IPS DF 19.7 (cell line): ENCODE measurements at regions not wholly inside any gene's neighbourhood (a gene's known extent, or its start where the extent isn't known, plus 50 kb on each side); places are given as distances from the start of the nearest gene placed in this dataset.
"Not testable (repeated sequence)": the region's sequence is repeated elsewhere in the genome, so short reads cannot be mapped to it uniquely, and the experiment has no call there.

Experiments
- DNase-seq: peaks from one replicate; pipeline ENCODE4 v3.0.0-alpha.2; 2013; ENCODE audit warnings: low read depth, low spot score

DNA sequence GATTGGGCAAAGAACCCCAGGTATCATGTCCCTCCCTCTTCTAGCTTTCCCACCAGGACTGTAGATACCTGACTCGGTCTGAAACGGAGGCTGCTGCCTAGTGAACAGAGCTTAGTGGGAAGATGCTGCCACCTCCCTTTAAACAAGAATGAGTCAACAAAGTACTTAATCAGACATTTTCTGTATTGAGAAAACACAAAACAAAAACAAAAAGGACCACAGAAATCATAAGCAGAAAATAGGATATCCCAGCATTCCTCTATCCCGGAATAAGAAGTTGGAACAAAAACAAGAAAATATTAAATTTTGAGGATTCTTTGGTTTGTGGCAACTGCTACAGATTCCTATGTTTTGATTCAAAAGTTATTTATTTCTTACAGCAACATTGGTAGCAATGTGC lies 51.7 kb upstream of the COL8A1 start:
- DNase-seq = no peak

DNA sequence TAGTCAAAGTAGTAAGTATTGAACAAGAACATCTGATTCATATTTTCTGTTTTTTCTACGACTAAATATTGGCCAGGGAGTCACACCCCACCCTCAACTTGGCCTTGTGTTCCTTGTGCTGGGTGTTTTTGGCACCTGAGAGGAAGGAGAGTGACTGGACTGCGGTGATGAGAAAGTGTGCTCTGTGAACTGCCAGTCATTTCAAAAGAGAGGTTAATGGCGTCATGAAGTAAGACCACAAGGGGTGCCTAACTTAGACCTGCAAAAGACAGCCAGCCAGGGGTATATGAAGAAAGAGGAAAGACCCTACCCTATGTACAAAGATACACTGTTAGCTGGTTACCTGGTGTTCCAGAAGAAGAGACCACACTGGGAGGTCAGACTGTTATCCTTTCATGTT lies 58.4 kb upstream of the COL8A1 start:
- no peak for DNase-seq

DNA sequence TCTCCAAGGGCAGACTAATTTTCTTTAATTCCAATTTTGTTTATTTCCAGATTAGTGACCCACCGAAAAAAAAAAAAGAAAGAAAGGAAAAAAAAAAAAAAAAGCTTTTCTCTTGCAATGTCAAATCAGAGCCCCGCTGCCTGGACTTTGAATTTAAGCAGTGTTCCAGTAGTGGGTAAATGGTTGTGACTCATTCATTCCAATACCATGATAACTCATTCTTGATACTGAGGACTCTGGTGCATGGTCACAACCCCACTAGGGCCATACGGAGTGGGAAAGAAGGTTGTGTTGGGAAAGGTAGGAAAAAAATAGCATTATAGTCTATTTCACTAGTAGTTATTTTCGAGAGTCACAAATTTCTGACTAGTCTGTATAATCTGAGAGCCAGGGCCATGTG lies 59.1 kb upstream of the COL8A1 start:
- DNase-seq = no peak

DNA sequence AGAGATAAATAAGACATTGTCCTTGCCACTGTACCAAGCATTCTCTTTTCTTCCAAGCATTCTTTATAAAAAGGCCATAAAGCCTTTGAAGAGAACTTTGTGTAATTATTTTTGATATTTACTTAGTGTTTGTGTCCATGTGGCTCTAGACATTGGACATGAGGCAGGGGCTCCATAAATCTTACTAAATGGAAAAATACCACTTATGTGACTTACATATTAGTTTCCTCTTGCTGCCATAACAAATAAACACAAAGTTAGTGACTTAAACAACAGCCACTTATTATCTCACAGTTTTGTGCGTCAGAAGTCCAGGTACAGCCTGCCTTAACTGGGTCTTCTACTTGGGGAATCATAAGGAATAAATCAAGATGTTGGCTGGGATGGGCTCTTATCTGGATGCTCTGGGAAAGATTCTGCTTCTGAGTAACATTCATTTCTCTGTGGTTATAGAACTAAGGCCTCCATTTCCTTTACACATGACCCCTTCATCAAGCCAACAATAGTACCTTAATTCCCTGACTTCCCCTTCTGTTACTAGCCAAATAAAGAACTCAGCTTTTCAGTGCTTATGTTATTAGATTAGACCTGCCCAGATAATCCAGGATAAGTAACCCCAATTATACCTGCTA lies 59.9 kb upstream of the COL8A1 start:
- no peak for DNase-seq

DNA sequence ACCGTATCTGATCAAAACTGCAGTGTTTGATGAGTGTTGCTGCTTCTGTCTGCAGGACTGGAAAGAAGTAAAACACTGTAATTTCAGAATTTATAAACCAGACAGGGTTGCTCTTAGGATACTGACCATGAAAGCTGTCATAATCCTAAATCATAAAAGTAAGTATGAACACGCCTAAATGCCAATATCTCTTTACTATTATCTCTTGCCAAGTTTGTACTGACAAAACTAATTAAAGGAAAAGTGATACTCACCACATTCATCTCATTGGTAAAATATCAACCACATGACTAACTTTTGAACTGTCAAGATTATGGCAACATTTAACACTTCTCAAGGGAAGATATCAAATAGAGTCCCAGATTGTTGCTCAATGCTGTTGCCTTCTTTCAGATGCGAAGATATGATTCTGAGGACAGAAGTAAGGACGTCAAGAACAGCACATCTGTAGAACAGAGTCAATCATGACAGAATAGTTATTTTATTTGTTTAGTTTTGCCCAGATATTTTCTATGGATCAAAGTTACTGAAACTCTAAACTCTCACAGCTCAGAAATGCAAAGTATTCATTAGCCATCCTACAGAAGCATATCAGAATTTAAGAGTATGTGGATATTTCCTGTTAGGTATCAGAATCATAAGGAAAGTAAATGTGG lies 61.4 kb upstream of the COL8A1 start:
- no peak for DNase-seq

DNA sequence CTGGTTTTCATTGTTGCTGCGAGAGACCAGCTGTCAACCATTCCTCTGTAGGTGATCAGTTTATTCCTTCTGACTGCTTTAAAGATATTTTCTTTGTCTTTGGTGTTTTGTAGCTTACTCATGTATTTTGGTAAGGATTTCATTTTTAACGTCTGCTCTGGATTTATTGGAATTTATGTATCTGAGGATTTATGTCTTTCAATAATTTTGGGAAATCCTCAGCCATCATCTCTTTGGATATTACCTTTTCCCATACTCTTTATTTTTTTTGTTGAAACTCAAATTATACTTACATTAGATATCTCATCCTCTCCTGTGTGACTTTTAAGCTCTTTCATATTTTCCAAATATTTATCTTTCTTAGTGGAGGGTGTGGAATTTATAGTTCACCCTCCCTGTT lies 62.7 kb upstream of the COL8A1 start:
- no peak for DNase-seq

DNA sequence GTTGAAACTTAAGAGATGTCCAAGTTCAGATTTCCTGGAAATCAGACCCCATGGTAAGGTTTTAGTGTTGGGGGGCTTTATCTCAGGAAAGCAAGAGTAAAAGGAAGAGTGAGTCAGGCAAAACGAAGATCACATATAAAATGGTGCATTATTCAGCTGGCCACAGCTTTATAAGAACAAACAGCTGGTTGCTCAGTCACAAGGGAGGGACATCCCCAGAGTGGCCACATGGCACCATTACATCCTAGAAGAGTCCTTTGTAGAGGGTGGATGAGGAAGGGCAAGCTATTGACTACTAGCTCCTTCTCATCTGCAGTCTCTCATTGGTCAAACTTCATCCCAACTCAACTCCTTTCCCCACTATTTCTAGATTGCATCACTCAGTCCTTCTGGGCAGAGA lies 68.3 kb upstream of the COL8A1 start:
- DNase-seq = no peak

DNA sequence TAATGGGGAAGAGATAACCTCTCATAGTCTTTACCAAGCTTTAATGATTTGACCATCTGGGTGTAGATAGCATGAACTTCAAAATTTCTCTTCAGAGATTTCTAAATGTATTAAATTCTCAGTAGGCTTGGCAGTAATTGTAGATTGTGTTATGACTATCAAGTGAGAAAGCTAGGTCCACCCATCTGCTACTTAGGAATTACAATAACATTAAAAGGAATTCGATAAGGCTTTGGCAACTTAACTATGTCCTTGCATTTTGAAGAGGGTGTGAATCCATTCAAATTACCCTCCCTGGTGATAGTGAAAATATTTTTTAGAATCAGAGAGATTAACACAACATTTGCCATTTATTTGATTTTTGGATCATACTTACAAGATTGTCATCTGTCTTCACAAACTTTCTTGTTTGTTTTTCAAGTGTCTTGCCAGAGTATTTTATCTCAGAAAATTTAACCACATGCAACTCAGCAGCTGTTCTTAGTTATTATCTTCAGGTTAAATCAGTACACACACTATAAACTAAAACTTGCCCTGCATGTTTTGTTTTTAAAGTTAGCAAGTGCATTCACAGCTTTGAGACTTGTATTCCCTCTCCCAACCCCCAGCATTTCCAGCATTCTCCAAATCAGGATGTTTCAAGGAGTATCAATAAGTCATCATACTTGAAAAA lies 69.6 kb upstream of the COL8A1 start:
- DNase-seq = no peak

DNA sequence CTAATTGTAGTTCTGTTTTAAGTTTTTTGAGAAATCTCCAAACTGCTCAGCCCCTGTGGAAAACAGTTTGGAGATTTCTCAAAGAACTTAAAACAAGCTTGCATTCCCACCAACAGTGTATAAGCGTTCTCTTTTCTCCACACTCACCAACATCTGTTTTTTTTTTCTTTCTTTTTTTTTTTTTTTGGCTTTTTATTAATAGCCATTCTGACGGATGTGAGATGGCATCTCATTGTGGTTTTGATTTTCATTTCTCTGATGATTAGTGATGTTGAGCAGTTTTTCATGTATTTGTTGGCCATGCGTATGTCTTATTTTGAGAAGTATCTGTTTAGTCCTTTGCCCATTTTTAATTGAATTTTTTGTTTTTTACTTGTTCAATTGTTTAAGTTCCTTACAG lies 73.1 kb upstream of the COL8A1 start:
- no peak for DNase-seq

DNA sequence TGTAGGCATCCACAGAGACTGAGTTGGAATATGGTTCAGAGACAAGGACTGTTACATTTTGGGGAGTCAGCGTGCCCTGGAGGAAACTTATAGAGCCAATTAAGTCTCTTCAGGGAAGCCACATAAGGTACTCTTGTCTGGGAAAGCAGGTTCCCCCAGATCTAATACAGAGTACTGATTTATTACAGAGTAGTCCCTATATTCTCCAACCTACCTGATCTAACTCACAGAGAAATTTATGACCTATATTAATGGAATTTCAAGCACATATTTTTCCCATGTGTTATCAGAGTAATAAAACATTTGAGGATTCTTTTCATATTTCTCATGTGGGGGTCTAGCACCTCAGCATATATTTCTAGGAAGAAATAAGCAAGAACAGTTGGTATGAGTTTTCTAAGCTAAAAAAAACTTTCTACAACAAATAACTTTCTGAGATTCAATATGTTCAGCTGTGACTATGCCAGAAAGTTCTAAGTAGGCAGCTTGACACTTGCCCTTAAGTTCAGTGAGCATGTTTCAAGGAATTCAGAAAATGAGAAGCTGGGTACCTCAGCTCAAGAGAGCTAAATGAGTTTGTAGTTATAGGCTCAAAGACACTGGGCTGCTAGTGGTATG lies 75.3 kb upstream of the COL8A1 start:
- DNase-seq = no peak

DNA sequence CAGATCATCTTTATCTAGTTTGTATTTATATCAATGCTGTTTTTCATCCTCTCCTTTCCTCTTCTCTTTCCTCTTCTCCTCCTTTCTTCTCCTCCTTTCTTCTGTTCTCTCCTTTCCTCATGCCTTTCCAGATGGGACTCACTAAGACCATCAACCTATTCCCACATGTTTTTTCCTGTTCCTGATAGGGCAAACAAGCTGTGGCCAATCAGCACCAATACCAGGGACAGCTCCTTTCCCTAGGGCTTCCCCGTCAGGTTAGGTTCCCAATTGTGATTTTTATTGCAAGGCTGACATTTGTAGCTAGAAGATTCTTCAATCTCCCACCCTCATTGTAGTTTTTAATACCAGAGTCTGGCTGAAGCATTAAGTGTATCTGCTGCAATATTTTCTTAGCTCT lies 76.3 kb upstream of the COL8A1 start:
- DNase-seq = no peak

DNA sequence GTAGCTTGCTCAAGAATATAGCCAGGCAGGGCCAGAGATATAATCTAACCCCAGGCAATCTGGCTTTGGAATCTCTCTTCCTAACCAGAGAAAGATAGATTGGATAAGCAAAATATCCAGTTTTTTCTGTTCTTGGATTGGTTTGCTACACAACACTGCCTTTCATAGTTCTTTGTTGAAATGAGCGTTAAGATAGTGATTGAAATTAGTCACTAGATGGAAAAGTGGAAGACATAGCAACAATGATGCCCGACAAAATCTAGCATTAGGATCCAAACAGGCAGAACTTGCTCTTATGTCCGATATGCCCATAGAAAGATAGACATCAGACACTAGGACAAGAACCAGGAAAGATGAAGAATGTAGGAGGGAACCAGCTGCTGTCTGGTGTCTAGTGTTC lies 77.3 kb upstream of the COL8A1 start:
- no peak for DNase-seq

DNA sequence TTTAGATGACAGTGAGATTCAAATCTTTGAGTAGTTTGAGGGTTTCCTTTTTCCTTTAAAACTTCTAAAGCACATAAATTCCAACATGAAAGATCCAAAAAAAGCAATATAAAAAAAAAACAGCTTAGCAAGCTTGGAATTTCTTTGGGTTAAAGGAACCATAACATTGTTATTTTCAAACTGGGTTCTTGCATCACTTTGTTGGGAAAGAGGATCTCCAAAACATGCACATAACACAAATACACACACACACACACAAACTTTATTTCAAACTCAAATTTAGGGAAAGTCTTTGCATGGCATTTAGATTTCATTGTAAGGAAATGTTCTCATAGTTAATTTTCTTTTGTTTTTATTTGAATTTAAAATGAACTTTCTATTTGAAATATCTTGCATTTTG lies 79.2 kb upstream of the COL8A1 start:
- no peak for DNase-seq

DNA sequence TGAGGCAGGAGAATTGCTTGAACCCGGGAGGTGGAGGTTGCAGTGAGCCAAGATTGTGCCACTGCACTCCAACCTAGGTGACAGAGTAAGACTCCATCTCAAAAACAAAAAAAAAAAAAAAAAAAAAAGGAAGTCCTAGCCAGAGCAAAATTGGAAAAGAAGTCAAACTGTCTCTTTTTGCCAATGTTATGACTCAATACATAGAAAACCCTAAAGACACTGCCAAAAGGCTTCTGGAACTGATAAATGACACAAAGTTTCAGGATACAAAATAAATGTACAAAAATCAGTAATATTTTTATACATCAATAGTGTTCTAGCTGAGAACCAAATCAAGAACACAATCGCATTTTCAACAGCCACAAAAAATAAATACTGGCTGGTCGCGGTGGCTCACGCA lies 82.5 kb upstream of the COL8A1 start:
- DNase-seq = not testable (repeated sequence)

DNA sequence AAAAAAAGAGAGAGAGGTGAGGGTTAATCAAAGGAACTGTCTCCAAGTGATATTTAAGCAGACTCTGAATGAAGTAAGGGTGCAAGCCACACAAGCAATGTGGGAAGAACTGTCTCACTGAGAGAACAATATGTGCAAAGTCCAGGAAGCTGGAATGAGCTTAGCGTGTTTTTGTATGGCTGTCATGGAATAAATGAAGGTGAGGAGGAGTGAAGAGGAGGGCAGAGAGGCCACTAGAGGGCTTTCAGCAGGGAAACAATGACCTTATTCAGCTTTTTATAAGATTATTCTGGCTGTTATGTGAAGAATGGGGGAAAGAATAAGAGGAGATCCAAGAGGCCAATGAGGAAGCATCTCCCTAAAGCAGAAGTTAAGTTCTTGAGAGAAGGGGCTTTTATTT lies 86.9 kb upstream of the COL8A1 start:
- DNase-seq = no peak

DNA sequence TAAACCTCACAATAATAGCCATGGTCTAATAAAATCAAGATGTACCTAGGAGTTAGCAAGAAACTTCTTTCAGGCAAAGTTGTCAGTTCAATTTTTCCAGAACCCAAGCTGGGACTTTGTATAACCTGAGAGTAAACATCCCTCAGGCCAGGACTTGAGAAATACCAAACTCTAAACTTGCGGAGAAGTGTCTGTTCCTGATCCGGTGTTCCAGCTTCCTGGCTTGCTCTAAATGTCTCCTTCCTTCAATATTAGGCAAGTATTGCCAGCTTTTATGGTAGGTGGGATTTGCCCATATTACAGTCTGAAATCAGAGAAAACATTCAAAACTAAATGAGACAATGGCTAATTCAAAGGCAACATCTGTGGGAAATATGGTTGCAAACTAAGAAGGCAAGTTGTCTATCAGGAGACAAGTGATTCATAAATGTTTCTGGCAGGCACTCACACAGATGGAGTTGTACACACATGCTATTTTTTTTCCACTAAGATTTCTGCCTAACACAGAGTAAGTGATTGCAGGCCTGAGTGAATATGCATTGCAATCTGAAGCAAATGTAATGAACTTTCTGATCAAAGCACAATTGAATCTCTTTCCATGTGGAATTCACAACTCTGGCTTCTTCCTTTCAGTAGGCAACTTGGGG lies 88.3 kb upstream of the COL8A1 start:
- DNase-seq = no peak

DNA sequence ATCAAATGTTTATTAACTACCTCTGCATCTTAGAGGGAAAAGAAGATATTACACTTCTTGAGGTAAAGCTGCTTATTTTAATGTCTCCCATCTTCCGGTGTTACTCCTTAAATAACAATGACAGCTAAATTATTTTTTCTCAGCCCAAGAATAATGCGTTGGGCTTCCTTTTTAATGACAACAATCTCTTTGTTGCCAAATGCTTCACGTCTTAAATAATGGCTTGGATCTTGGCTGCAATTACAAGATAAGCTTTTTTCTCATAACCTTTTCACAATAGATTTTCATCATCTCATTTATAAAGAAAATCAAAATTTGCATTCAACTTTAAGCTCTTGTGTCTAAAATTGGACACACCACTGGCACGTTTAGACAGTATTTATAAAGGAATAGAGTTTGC lies 89.2 kb upstream of the COL8A1 start:
- no peak for DNase-seq

DNA sequence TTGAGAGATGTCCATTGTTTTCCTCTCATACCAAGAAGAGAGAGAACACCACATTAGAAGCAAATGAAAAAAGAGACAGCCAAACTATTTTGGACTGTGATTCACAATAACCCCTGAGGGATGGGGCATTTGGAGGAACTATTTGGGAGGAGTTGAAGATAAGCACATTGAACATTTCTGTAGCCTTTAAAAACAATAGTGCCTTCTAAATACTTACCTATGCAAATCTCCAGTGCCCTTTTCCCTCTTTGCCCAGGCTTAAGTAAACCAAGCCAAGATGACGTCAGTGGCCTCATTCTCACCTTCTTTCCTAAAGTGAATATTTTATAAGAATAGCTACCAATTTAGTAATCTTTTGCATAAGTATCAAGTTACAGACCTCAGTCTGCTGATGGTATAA lies 89.7 kb upstream of the COL8A1 start:
- no peak for DNase-seq

DNA sequence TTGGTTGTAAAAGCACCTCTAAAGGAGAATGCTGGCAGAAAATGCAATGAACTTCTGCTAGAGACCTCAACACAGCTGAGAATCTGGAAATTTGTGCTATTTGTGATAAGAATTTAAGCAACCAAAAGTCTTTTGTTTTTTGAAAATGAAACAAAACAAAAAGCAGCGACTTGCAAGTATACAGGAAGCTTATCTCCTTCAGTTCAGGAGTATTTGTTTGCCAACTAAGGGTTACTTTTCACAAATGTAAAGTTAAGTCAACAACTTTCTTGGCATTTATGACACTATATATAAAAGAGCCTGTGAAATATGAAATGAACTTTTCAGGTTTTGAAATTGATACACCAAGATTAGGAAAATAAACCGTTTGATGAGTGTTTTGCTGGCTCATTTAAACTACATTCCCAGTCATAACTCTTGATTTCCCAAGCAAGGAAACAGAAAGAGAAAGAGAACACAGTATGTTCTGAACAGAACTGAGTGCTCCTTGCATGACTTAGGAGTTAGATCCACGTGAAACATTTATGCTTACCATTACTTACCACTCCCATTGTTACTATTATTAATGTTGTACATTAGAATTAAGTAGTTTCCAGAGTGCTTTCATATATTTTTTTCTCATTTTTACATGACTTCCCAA lies 92.3 kb upstream of the COL8A1 start:
- no peak for DNase-seq

DNA sequence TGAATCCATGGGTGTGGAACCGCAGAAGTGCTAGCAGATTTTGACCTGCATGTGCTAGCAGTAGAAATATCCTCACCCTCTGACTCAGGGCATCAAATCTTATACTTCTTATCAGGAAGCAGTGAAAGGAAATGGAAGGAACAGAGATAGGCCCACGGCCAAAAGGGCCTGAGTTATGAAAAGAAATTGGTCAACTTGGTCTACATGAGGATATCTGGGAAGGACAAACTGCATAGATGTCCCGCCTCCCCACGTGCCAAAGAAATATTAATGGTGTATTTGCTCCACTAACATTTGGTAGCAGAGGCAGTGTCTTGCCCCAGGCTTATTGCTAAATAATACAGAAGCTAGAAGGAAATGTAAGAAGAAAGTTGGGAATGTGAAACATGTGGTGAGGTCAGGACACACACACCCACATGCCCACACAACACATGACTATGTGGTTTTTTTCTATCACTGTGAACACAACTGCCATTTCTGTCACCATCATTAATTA lies 93.6 kb upstream of the COL8A1 start:
- DNase-seq = no peak

DNA sequence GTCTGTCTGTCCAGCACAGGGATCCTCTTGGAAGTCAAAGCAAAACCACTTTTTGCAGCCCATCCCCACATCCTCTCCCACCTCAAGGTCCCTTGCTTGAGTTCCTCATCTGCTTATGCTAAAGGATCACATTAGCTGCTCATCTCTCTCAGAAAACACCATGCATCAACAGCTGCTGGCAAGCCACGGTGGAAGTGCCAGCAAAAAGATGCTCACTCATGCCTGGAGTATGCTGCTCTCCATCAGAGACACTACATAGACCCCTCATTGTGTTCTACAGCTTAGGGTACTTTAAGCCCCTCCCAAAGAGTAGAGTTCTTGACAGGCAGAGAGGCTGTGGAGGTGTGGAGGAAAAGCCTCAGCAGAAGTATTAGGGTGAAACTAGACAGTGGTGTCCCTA lies 94.6 kb upstream of the COL8A1 start:
- no peak for DNase-seq
